Forelimb muscle (tissue), 1 donor: ENCODE measurements at regions not wholly inside any gene's neighbourhood (a gene's known extent, or its start where the extent isn't known, plus 50 kb on each side); places are given as distances from the start of the nearest gene placed in this dataset.
"Not testable (repeated sequence)": the region's sequence is repeated elsewhere in the genome, so short reads cannot be mapped to it uniquely, and the experiment has no call there.

Experiments
- DNase-seq: peaks from one replicate; pipeline ENCODE4 v3.0.0-alpha.2; 2013; ENCODE audit warnings: low read depth

DNA sequence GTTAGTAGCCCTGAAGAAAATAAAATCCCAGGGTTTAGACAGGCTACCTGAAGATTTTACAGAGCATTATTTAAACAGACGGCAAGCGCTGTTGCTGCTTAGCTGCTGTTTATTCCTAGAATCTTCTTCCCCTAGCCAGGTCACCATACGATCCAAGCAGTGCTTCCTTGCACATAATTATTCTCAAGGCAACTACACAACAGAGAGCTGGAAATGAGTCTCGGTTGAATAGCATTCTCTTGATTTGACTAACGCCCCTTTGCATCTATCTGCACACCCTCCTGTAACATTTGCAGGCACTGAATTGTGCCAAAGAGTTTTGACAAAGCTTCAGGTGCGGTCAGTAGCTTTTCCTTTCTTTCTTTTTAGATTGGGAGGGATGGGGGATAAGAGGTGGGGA is 564.4 kb downstream of the TBL1XR1 start:
- no peak for DNase-seq

DNA sequence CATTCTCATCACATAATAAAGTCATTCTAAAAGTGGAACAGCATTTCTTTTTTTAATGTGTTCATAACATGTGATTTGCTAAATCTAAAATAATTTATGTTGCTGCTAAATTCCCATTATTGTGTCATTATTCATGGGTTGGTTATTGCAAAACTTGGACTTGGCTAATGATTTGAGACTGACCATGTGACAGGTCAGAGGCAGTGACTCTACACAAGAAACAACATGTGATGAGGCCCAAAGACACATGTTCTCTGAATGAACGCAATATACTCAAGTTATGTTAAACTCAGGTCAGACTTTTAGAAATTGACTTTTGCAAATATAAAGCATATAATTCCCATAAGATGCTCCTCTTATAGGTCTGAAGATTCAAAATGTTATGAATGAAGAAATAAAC is 566.1 kb downstream of the TBL1XR1 start:
- no peak for DNase-seq

DNA sequence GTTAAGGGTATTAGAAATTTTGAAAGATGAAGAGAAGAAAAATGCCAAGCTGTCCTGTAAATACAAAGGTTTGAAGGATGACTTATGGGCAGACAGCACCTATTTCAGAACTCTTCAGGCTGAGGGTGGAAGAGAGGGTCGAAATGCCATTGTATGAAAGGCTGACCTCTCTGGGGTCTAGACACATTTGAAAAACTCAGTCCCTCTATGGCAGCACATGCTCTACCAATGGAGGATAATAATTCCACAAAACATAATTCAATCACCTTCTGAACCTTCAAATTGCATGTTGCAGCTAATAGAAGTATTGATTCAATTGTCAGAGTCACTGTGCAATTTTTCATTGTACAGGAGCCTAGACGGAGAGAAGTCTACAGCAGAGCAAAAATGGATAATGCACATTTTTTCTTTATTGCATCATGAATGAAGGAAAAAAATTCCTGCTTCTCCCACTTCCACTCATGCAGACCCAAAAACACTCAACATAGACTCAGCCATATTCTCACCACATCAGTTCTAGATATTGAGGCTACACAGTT is 569.1 kb downstream of the TBL1XR1 start:
- no peak for DNase-seq

DNA sequence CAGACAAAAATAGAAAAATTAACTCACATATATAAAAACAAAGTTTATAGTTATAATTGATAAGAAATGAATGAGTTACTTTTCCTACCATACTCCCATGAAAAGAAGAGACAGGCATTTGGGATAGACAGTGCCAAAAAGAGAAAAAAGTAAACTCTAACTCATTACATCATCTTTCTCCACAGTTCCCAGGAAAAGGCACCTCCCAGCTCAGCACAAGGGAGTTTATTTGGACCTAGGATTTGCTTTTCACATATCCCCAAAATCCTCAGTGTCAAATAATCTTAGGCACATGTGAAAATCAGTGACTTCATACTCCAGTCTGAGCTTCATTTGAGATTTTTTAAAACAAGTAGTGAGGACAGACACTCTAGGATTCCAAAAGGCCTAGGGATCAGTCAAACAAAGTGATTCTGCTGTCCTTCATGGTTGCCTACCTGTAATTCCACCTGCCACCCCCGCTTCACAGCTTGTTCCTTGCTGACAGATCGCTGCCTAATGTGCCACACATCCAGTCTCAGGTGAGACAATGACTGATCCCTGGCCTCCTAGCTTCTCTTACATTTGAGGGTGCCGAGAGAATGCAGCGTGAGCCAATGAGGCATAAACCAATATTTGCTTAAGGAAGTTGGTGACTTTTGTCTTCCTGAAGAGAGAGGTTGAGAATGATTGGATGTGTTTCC is 573.7 kb downstream of the TBL1XR1 start:
- peak; percentile 40 for DNase-seq

DNA sequence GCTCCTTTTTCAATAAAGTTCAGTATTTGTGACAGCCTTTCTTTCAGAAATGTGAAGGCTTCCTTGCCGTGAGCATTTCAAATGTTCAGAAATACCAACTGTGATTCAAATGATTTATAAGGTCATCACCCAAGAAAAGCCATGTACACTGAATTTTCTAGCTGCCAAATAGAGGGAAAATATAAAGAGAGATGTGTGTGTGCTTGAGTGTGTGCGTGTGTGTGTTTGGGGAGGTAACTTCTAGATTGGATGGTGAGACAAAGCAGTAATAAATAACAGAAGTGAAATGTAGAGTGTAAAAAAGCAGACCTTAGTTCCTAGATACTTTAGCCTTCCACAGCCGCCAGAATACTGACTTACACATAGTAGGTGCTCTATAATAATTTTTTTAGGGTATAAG is 577.4 kb downstream of the TBL1XR1 start:
- DNase-seq = no peak

DNA sequence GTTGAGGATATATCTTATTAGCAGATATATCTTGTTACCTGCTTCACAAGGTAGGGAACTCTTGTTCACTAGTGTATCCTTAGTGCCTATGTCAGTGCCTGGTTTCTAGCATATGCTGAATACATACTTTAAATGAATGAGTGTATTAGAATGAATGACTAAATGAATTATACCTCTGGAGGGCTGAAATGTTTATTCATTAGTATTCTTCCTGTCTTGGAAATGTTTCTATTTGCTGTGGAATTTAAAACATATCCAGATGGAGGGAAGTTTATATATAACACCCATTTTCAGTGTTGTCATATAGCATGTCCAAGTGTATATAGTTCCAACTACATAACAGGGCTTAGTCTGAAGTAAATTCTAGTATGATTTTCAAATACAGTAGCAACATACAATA is 581.5 kb downstream of the TBL1XR1 start:
- no peak for DNase-seq

DNA sequence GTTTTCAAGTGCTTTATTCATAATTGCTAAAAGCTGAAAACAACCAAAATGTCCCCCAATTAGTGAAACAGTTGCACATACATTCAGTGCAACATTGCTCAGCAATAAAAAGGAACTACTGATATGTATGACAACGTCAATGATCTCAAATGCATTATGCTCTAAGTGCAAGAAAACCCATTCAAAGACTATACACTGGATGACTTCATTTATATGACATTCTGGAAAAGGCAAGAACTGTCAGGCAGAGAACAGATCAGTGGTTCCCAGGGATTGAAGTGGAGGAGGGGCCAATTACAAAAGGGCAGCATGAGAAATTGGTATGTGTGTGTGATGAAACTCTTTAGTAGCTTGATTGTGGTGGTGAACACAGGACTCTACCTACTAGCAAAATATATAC is 585.6 kb downstream of the TBL1XR1 start:
- DNase-seq = no peak

DNA sequence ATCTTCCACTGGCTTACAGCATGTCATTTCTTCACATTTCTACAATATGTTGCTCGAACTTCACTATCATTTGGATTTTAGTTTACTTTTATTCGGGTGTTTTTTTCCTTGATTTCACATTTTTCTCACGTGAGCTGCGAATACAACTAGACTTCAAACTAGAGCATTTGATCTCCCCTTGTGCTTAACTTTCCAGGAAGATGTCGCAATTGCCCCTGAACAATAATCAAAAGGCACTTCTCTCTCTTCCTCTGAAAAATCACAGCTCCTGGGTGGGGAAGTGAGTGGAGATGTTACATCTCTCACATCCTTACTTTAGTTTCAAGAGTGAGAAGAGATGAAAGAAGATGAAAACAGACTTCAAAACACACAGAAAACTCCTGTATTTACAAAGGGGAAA is 587.9 kb downstream of the TBL1XR1 start:
- DNase-seq = no peak

DNA sequence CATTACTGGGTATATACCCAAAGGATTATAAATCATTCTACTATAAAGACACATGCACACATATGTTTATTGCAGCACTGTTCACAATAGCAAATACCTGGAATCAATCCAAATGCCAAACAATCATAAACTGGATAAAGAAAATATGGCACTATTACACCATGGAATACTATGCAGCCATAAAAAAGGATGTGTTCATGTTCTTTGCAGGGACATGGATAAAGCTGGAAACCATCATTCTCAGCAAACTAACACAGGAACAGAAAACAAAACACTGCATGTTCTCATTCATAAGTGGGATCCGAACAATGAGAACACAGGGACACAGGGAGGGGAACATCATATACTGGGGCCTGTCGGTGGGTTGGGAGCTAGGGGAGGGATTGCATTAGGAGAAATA is 591.7 kb downstream of the TBL1XR1 start:
- not testable (repeated sequence) for DNase-seq

DNA sequence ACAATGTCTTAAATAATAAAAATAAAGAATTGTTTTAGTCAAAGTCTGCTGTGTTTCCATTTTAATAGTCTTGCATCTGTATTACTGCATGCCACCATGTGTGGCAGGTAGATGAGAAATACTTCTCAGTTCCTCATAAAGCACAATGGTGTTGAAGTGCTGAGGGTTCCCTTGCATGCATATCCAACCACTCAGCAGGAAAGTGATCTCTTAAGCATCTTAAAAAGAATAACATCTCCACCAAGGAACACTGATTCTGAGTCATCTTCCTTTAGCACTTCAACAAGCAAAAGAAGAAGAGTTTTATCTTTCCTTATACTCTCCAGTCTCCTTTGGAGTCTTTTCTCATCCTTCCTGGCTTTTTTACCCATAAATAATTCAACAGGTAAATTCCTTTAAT is 602.0 kb downstream of the TBL1XR1 start:
- no peak for DNase-seq

DNA sequence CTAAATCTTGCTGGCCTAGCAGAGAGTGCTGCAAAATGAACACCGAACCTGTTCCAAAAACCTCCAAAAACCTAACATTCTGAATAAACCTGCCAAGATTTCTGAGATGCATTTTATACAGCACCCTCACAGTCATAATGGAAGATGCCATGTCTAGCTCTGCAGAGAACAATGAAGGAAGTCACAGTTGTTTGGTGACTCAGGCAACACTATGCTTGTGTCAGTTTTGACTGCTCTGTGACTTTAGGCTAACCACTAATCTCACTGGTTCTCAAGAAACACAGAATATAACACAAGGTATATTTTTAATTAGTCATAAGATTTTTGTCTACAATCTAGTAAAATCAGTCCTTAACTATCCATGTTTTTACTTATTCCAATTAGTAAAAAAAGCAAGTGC is 606.6 kb downstream of the TBL1XR1 start:
- DNase-seq = no peak

DNA sequence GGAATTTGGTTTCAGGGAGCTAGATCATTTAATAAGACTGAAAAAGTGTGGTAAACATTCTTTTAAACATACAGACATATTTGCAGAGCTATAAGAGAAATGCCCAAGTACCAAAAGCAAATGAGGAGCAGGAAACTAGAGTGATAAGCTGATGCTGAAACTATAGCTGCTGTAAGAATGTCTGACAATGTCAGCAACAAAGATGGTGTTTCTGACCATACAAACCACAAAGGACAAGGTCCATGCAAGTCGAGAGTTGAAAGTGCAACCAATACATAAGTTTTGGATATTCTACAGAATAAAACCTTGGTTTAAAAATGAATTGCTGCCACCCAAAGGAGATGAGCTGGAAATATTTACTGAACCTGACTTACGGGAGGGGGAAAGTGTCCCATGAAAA is 610.2 kb downstream of the TBL1XR1 start:
- no peak for DNase-seq

DNA sequence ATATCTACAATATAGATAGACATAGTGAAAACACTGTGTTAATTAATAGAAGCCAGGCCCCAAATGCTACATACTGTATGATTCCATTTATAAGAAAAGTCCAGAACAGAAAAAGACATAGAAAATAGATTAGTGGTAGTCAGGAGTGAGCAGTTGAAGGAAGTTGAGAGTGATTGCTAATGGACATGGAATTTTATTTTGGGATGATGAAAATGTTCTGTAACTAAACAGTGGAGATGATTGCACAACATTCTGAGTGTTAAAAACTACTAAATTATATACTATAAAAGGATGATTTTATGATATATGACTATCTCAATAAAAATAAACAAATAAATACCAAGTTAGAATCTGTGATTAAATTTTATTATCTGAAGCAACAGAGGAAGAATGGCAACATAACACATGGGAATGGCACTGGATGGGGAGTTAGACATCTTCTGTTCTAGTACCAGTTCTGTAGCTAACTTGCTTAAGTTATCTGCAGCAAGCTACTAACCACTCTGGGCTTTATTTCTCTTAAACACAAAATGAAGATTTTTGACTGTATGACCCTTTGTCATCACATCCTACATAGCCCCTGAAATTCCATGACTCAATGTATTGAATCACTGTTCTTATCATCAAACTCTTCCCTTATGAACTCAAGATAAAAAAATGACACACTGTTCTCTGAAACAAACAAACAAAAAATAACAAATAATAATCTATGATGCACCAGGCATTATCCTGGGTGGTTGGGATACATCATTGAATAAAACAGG is 612.7 kb downstream of the TBL1XR1 start:
- no peak for DNase-seq

DNA sequence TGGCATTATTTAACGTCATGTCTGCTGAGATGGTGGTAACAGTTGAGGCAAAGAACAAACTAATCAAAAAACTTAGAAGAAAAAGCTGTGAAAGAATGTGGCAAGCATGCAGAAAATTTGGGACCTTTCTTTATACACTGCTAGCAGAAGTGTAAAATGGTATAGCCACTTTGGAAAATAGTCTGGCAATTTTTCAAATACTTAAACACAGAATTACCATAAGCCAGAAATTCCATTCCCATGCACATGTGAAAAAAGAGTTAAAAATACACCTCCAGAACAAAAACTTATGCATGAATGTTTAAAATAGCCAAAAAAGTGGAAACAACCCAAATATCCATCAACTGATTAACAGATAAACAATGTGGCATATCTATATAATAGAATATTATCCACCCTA is 613.3 kb downstream of the TBL1XR1 start:
- DNase-seq = no peak

DNA sequence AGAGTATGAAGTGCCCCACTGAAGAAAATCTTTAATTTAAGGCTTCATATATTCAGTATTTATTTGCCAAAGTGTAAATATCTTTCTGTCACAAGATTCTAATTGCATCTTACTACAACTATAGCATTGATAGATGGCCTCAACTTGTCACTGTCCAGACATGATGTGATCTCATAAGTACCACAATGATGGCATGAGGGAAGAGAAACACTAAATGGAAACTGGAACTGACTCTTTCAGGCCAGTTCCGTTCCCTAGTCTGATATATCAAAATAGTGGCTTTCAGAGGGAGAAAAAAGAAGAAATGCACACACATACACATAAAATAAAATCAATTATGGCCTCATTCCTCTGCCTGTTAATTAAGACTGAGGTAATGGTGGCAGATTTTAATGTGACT is 615.7 kb downstream of the TBL1XR1 start:
- no peak for DNase-seq

DNA sequence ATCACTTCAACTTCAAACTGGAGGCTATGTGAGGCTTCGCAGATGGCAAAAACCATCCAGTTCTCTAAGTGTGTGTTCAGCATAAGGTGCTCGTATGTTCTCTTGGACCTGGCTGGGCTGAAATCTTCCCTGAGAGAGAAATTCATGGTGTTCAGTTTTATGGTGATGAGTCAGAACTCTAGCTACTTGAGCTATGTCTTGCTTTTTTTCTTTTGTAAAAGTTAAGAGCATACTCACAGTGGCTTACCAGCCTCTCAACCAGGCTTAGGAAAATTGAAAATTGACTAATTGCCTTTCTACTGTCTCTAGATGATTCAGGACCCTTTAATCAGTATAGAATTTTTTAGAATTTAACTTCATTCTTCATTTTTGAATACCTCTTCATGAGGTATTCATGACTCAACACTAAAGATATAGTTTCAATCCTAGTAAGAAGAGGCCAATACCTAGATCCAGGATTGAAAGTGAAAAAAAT is 617.5 kb downstream of the TBL1XR1 start:
- no peak for DNase-seq

DNA sequence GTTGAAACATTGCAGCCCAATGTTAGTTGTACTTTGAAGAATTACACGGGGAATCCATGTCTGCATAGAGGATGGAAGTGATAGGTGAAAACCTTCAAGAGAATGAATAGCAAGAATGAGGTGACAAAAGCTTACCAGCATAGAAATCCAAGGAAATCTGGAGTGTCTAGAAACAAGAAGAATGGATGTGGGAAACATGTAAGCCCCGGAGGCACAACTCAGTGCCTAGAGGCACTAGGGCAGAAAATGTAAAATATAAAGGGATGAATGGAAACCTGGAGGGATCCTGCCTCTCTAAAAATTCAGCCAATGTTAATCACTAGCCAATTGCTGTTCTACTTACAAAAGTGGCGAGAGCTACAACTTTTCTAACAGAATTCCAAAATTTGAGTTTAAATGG is 619.0 kb downstream of the TBL1XR1 start:
- DNase-seq = no peak

DNA sequence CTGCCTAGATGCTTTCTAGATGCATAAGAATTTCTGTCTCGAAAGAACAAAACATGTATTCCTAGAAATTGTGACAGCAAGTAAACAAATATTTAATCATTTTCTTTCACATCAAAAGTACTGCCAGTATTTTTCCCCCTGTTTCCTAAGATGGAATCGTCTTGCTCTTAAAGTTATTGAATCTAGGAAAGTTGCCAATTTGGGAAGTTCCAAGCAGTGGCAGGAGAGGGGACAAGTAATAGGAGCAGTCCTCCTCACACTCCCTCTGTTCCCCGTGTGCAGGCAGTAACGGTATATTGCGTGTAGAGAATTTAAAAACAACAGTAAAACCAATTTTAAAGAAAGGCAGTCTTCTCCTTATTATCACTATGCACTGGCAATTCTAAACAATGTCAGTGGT is 619.8 kb downstream of the TBL1XR1 start:
- no peak for DNase-seq

DNA sequence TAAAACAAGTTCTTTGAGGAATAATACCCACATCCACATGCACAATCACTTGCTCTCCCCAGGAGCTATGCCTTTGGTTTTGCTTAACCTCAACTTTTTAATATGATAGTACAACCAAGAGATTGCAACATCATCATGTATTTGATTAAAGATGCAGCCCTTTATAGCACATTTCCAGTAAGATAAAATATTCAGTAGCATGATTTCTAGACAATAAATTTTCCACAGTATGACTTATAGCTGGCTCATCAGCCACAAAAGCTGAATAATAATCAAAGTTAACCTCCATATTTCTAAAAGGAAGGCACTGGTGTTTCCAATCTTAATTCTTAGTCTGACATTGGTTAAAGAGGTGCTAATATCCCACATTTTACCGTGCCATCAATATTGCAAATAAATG is 622.5 kb downstream of the TBL1XR1 start:
- no peak for DNase-seq

DNA sequence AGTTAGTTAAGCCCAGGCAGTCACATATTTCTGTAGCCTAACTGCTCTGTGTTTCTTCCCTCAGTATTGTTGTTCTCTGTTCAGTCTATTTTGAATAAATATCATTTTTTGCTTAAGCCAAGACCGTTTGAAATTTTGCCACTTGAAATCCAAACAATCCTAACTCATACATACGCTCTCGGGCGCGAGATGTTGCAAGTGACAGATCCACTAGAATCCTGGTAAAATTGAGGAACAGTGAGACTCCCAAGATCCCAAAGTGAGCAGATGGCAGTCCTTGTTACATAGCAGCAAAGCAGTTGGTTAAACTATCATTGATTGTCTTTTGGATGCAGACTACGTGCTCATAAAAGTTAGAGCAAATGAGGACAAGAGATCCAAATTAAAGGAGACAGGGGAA is 625.4 kb downstream of the TBL1XR1 start:
- no peak for DNase-seq

DNA sequence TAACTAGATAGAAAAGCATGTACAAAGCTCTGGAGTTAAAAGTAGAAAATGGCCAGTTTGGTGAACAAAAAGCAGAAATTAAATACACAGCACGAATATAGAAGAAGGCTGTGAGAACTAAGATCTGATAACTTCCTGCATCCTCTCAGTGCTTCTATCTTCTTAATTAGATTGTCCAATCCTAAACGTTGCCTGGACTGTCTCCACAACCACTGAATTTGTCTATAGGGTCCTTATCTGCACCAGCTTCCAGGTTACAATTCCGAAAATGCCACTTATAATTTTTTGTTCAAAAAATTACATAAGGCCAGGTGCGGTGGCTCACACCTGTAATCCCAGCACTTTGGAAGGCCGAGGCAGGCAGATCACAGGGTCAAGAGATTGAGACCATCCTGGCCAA is 626.3 kb downstream of the TBL1XR1 start:
- no peak for DNase-seq

DNA sequence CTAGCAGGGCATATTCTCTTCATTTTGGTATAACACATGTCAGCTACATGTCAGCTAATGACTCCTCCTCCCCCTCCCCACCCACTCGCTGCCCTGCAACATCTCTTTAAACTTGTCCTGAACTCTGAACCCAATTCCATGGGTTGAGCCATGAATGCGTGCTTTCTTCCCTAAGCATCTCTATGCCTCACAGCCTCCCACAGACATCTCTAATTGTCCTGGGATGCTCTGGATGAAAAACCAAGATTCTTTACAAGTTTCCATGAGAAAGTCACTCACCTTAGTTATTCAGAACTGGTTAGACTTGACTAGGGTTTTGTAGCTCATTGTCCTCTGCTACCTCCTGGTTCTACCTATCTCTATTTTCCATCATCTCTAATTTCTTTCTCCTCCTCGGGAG is 629.1 kb downstream of the TBL1XR1 start:
- no peak for DNase-seq

DNA sequence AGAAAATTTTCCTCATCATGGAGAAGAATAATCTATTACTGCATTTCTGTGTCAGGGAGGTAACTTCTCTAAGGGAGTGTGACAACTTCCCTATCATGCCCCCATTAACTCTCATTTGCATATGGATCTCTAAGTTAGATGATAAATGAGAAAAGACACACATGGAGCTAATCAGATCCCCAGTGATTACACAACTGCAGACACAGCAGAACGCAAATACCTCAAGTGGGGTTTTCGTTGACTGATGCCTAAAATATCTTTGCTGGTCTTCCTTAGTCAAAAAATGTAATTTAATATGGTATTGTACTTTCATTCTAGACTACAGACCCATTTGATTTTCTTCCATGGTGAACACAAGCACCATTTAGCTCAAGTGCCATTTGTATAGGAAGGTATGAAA is 630.5 kb downstream of the TBL1XR1 start:
- no peak for DNase-seq
